ENCODE measurements at regions not wholly inside any gene's neighbourhood (a gene's known extent, or its start where the extent isn't known, plus 50 kb on each side); places are given as distances from the start of the nearest gene placed in this dataset.
A peak's percentile ranks its signal among the peaks of the same experiment; 100 is the strongest.

- DNase-seq (ENCODE audit: low read depth in 2 of 3, low spot score in 2 of 3) = no peak
Measured at GRCh38 chr2:35408320-35408719, 947.3 kb upstream of the CRIM1 start.

GRCh38 chr2:35391736-35392442 lies 963.7 kb upstream of the CRIM1 start:
- DNase-seq (ENCODE audit: low read depth in 2 of 3, low spot score in 2 of 3) = no peak

- DNase-seq (ENCODE audit: low read depth in 2 of 3, low spot score in 2 of 3) = no peak
Measured at GRCh38 chr2:35378791-35379190, 976.8 kb upstream of the CRIM1 start.

GRCh38 chr2:35374845-35375244 lies 980.7 kb upstream of the CRIM1 start:
- DNase-seq (ENCODE audit: low read depth in 2 of 3, low spot score in 2 of 3) = no peak

- no peak for DNase-seq (ENCODE audit: low read depth in 2 of 3, low spot score in 2 of 3)
Measured at GRCh38 chr2:35365859-35366258, 989.7 kb upstream of the CRIM1 start.

GRCh38 chr2:35356332-35356731 lies 999.2 kb upstream of the CRIM1 start:
- DNase-seq (ENCODE audit: low read depth in 2 of 3, low spot score in 2 of 3) = no peak

GRCh38 chr2:35355056-35355455 lies 1000.5 kb upstream of the CRIM1 start:
- DNase-seq (ENCODE audit: low read depth in 2 of 3, low spot score in 2 of 3) = no peak

GRCh38 chr2:35347561-35347960 lies 1008.0 kb upstream of the CRIM1 start:
- peak in 1 of 3 donors; percentile 1 for DNase-seq (ENCODE audit: low read depth in 2 of 3, low spot score in 2 of 3)

GRCh38 chr2:35343135-35343534 lies 1012.4 kb upstream of the CRIM1 start:
- no peak for DNase-seq (ENCODE audit: low read depth in 2 of 3, low spot score in 2 of 3)

GRCh38 chr2:35339211-35339610 lies 1016.4 kb upstream of the CRIM1 start:
- DNase-seq (ENCODE audit: low read depth in 2 of 3, low spot score in 2 of 3) = no peak

GRCh38 chr2:35337922-35338321 lies 1017.7 kb upstream of the CRIM1 start:
- DNase-seq (ENCODE audit: low read depth in 2 of 3, low spot score in 2 of 3) = no peak

GRCh38 chr2:35314049-35314448 lies 1041.5 kb upstream of the CRIM1 start:
- DNase-seq (ENCODE audit: low read depth in 2 of 3, low spot score in 2 of 3) = no peak

GRCh38 chr2:35301369-35301768 lies 1054.2 kb upstream of the CRIM1 start:
- DNase-seq (ENCODE audit: low read depth in 2 of 3, low spot score in 2 of 3) = no peak

- no peak for DNase-seq (ENCODE audit: low read depth in 2 of 3, low spot score in 2 of 3)
Measured at GRCh38 chr2:35298493-35298892, 1057.1 kb upstream of the CRIM1 start.

- DNase-seq (ENCODE audit: low read depth in 2 of 3, low spot score in 2 of 3) = no peak
Measured at GRCh38 chr2:35297403-35297802, 1058.2 kb upstream of the CRIM1 start.

GRCh38 chr2:35294636-35295263 lies 1060.8 kb upstream of the CRIM1 start:
- DNase-seq (ENCODE audit: low read depth in 2 of 3, low spot score in 2 of 3) = no peak

- no peak for DNase-seq (ENCODE audit: low read depth in 2 of 3, low spot score in 2 of 3)
Measured at GRCh38 chr2:35293261-35293660, 1062.3 kb upstream of the CRIM1 start.

- DNase-seq (ENCODE audit: low read depth in 2 of 3, low spot score in 2 of 3) = no peak
Measured at GRCh38 chr2:35292199-35292598, 1063.4 kb upstream of the CRIM1 start.

- DNase-seq (ENCODE audit: low read depth in 2 of 3, low spot score in 2 of 3) = no peak
Measured at GRCh38 chr2:35281702-35282101, 1073.9 kb upstream of the CRIM1 start.

GRCh38 chr2:35255826-35256225 lies 1099.8 kb upstream of the CRIM1 start:
- no peak for DNase-seq (ENCODE audit: low read depth in 2 of 3, low spot score in 2 of 3)

- no peak for DNase-seq (ENCODE audit: low read depth in 2 of 3, low spot score in 2 of 3)
Measured at GRCh38 chr2:35251156-35251555, 1104.4 kb upstream of the CRIM1 start.

GRCh38 chr2:35246702-35247101 lies 1108.9 kb upstream of the CRIM1 start:
- DNase-seq (ENCODE audit: low read depth in 2 of 3, low spot score in 2 of 3) = no peak

GRCh38 chr2:35228584-35228983 lies 1127.0 kb upstream of the CRIM1 start:
- DNase-seq (ENCODE audit: low read depth in 2 of 3, low spot score in 2 of 3) = no peak
